SHP77 treated with DMSO at 0.1 percent for 48 hours (cell line): ENCODE measurements at regions not wholly inside any gene's neighbourhood (a gene's known extent, or its start where the extent isn't known, plus 50 kb on each side); places are given as distances from the start of the nearest gene placed in this dataset.
"Not testable (repeated sequence)": the region's sequence is repeated elsewhere in the genome, so short reads cannot be mapped to it uniquely, and the experiment has no call there.

Experiments used
- DNase-seq: peaks from one replicate; lab custom pipeline; 2025; lab: John Stamatoyannopoulos, UW

DNA sequence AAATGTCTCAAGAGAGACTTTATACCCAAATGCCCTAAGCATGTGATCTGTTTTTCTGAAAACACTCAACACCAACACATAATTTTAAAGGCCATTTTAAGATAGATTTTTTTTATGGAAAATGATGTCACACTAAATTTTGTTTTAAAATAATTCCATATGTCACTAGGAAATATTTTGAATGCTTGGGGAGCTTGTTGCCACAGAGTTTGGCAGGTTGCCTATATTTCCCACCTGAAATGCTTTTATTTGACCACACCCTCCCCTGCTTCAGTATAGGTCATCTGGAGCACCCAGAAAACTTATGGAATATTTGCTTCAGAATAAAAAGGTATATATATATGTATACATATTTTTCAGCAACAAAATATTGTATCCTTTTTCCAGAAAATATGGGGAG, 180.0 kb upstream of the ANK3 start:
- DNase-seq: no peak

DNA sequence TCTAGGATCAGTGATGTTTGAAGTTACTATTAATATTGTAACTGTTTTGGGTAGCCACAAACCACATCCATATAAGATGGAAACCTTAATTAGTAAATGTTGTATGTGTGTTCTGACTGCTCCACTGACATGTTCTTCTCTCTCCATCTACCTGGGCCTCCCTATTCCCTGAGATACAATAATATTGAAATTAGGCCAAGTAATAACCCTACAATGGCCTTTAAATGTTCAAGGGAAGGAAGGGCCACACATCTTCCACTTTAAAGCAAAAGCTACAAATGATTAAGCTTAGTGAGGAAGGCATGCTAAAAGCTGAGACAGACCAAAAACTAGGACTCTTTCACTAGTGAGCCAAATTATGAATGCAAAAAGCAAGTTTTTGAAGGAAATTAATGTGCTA, 176.4 kb upstream of the ANK3 start:
- no peak for DNase-seq

DNA sequence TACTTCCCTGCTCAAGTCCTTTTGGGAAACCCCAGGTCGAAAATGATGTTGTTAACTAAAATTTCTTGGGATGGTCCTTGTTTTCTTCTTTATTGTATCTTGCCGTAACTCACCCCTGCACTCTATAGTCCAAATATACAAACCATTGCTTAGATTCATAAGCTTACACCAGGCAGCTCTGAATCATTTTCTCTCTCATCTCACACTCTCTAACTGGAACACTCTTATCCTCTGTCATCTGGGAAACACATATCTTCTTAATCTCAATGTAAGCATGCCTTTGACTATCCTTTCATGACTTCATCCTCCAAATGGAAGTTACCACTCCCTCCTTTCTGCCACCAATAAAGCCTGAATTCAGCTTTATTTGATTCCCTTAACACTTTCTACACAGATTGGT, 175.8 kb upstream of the ANK3 start:
- DNase-seq: no peak

DNA sequence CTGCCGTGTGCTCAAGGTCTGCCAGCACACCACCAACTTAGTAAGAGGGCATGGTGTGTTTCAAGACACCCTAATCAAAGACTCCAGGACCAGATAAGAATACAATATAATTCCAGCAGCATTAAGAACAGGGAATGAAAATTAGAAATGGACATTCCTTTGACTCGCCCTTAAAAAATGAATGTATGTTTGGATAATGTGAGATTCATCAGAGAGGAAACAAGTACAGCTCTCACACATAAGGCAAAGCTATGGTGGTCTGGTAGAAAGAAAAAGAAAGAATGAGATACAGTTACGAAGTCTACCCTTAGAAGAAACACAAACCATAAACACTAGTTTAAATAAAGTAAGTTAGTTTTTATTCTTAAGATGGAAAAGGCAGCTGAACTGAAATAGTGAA, 174.8 kb upstream of the ANK3 start:
- no peak for DNase-seq

DNA sequence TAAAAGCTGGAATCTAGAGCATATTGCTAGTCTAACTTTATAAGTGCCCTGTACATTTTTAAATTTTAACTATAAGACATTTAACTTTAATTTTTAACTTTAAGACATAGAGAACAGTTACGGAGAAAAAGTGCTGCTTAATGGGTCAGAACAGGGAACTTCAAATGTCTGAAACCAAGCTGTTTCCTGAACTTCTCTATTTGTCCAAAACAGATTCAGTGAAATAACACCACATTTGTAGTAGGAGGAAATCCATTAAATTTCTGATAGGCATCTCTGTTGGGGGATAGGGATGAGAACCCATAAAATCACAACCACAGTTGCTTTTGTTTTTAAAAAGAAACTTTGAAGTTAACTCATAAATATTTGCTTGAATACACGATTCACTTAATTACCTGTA, 170.8 kb upstream of the ANK3 start:
- no peak for DNase-seq

DNA sequence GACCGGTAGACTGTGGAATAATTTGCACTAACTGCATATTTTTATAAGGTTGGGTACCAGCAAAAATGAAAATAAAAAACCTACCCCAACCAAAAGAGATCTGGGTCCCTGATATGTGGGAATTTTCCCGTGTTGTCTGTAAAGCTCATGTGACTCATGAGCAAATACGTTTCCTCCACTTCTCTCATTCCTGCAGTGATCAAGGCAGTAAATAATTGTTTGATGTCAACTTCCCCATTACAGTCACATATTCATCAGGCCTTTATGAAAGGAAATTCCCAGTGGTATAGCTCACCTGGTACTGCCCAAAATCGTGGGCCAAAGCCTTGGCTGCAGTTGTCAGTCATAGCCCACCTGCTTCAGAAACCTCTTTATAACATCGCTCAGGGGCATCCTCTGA, 166.0 kb upstream of the ANK3 start:
- DNase-seq: no peak

DNA sequence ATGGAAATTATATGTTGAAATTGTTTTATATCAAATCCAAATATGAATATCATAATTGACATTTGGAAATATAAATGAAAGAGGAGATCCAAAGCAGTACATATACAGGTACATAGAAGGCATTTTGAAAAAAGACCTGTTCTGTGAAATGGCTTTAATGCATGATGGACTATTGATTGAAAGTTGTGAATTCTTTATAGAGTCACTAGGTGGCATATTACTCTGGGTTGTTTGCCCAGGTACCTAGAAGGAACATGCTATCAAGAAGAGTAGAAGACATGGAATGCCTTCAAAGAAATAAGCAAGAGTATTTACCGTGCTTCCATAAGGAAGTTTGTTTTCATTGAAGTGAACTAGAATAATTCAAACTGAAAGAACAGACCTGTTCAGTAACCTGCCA, 160.0 kb upstream of the ANK3 start:
- no peak for DNase-seq

DNA sequence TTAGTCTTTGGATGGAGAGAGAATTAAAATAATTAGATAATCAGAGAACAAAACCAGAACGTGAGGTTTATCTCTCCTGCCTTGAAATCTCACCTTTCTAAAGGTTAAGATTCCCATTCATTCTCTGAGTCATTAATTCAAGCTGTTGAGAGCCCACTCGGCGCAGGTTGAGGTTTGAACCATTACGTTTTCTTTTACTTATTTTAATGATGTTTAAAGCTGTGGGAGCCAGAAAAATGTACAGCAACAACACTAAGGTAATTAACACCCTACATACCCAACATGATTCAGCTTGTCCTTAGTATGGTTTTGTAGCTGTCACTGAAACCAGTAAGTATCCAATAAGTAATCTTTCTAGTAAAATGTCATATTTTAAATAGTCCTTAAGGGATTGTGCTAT, 153.0 kb upstream of the ANK3 start:
- DNase-seq: no peak

DNA sequence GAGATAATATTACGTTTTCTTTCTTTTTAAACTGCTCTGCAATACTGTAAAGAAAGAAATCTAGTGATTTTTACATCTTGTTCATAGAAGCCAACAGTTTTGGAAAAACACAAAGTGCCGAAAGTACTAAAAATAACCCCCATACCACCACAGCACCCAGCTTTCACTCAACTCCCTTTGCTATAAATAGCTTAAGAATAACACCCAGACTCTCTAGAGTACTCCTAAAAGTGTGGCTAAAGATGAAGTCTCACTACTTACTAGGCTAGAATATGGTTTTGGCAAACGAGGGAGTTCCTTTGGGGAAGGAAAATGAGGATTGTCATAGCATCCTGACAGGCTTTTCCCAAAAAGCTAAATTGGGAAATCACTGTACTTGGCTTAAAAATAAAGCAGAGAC, 151.8 kb upstream of the ANK3 start:
- DNase-seq: no peak

DNA sequence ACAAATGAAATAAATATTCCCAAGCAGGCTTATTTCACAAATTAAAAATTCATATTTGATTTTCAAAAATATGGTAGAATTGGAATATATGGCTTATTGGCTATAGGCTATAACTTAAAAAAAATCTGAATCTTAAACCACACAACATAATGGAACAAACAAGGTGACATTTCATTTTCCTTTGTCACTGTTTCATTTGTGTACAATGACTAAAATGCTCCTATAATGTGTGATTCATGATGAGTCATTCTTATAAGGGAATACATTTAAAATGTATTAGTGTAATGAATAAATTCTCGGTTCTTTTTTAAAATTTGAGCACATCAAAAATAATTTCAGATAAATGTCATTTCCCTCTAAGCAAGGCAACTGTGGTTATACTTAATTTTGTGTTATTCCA, 148.0 kb upstream of the ANK3 start:
- no peak for DNase-seq

DNA sequence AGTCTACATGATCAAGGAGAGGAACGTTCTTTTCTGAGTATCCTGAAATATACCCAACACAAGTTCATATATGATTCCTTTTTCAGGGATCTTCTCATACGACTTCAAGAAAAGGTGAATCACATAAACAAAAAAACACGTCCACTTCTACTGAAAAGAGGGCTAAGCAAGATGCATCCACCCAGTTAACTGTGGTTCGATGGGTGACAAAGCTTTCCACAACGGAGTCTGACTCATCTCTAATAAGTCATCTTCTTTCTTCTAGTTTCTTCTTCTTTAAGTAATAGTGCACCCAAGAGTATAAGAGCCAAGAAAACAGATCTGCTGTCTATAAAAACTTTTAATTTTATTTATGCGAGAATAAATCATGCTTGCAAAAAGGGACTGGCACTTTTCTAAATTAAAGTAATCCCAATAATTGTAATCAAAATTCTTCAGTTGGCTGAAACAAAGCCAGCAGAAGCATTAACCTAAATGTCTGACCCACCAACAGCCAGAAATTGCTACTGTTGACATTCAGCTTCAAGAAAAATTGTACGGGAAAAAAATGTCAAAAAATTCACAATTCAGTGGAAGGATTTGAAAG, 146.9 kb upstream of the ANK3 start:
- no peak for DNase-seq

DNA sequence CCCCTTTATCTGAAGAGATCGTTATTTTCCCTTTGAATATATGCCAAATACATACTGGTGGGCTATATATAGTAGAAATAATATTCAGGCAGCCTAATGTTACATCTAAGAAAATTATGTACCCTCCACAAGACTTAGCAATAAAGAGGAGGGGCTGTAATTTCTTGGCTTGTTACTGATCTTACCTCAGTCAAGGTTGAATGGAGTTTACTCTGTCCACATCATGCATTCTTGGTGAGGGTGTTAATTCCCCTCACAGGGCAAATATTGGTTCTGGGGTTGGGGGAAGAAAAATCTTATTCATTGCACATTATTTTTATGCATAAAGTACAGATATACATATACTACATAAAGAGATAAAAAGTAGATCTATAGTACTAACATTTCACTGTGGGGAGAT, 145.8 kb upstream of the ANK3 start:
- DNase-seq: no peak

DNA sequence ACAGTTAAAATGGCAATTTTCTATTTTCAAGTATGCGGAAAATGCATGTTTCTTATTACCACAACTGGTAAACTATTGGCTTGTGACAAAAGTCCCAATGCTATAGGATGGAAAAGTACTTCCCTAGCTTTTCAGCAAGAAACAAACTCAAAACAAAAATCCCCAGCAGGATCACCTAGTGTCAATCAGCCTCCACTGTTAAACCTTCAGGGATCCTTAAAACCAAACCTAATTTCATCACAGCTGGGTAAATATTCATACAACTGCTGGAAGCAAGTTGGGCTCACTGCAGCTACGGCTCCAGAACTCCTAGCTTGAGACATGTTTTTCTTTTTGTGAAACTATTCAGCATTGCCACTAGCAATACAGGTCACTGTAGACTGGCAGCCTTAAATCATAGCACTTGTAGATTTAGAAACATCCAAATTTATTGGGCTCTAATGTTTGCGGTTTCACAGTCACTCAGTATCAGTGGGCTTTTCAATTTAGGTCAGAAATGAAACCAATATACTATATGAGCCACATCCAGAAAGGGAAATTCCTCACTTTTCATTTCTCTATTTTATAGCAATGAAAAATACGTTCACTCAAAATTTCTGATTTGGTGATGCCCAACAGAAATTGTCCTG, 145.2 kb upstream of the ANK3 start:
- DNase-seq: no peak

DNA sequence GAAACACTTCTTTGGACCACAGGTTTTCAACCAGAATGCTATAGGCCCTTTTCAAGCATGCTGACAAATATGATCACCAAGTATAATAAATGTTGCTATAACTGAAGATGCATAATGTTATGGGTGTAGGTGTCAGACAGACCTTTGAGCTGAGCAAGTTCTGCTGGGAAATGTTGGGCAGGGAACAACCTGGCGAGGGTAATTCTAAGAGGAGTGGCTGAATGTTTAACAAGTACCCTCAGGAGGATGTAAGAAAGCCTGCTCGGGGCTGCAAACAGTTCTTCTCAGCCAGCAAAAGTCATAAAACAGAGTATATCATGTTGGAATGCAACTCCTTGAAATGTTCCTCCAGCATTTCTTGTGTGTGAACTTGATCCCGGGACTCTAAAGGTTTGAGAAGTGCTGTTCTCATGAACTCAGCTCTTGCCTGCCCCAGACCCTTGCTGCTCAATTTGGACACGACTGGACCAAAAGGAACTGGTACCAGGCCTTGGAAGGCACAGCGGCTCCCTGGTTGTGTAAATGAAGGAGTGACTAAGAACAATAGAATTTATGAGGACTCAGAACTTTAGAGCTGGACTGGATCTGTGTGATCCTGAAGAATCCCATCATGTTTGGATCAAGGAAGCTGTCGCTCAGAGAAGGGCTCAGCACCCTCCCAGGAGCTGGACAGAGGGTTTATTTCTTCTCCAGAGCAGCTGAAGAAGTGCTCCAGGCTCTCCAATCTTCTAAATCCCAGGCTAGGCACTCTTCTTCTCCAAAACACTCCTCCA, 143.2 kb upstream of the ANK3 start:
- DNase-seq: no peak

DNA sequence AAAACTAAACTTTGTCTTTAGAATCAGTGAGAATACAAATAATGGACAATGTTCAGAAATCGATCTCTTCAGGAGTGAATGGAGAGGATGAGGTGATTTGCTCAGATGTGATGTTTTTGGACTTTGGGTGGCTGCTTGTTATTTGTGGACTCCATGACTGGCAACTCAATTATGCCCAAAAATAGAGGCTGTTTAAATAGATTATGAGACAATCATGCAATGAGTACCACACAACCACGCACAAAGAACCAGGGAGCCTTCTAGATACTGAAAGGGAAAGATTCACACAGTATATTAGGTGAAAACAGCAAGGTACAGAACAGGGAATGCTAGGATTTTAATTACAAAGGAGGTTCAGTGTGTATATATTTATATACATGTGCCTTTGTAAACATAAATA, 141.3 kb upstream of the ANK3 start:
- no peak for DNase-seq

DNA sequence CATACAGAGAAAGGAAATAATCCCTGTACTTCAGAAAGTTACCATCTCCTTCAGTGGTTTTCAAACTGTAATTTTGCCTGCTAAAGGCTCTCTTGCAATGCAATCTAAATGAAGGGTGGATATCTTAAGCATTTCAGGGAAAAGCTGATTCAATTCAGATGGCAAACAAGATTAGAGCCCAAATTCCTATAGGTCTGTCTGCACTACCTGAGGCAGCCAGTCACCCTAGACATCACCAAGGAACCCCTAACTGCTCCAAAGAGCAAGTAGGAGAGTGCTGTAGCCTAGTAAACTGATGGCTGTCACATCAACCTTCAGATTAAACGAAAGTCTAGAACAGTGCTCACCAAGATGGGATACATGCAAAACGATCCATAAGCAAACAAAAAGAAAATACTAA, 138.0 kb upstream of the ANK3 start:
- DNase-seq: no peak

DNA sequence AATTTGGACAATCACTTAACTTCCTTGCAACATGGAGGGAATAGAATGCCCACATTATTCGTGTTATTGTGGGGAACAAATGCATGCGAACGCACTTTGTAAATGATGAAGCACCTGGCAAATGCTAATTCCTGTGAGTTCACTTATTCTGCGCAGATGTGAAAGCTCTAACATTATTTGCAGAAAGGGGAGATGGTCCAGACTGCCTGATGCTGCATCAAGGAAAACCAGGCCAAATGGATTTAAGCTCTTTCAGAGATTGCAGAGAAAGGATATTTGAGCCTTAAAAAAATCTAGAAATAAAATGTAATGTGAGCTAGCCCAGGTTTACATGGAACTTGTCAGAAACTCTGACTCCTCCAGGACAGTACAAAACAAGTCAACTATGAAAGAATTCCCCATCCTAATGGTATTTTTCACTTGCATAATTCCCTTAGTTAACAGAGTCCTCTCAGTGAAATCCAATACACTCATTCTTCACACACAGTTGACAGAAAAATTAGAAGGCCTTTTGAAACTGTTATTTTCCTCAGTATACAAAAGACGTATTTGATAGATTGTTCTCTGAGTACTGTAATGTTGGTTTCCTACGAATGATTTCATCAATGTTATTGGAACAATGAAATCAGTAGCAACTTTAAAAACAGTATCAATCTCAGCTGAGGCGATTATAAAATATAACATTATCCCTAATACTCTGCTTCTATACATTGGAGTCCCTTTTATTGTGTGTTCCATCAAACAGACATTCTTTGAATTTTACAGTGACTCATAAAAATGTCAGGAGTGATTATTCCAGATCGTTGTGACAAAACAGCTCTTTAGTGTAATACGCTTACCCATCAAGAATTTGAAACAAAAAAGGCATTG, 136.3 kb upstream of the ANK3 start:
- DNase-seq: no peak

DNA sequence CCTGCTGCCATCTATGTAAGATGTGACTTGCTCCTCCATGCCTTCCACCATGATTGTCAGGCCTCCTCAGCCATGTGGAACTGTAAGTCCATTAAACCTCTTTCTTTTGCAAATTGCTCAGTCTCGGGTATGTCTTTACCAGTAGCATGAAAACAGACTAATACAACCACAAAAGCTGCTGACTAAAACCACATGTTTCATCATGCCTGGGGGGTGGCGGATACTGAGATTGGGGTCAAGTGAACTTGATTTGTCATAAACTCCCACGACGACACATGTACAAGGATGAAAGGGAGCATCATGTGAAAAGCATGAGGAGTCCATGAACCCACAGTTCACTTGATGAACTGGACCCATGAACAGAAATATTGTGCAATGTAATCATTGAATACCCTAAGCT, 134.9 kb upstream of the ANK3 start:
- no peak for DNase-seq

DNA sequence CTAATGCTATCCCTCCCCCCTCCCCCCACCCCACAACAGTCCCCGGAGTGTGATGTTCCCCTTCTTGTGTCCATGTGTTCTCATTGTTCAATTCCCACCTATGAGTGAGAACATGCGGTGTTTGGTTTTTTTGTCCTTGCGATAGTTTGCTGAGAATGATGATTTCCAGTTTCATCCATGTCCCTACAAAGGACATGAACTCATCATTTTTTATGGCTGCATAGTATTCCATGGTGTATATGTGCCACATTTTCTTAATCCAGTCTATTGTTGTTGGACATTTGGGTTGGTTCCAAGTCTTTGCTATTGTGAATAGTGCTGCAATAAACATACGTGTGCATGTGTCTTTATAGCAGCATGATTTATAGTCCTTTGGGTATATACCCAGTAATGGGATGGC, 133.7 kb upstream of the ANK3 start:
- not testable (repeated sequence) for DNase-seq

DNA sequence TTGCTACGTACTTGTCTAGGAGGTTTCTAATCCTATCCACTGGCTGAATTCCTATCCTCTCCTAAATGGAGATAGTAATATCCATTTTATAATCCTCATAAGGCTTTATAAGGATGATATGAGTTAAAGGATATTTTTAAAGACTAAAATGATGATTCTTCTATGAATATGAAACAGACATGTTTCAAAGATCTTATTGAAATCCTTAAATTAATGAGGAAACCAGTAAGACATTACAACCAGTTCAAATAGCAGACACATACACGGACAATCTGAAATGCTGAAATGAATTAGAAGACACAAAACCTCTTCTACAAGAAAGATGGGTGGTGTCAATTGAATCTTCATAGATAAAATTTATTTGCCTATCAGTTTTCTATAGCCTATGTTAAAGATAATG, 132.9 kb upstream of the ANK3 start:
- no peak for DNase-seq

DNA sequence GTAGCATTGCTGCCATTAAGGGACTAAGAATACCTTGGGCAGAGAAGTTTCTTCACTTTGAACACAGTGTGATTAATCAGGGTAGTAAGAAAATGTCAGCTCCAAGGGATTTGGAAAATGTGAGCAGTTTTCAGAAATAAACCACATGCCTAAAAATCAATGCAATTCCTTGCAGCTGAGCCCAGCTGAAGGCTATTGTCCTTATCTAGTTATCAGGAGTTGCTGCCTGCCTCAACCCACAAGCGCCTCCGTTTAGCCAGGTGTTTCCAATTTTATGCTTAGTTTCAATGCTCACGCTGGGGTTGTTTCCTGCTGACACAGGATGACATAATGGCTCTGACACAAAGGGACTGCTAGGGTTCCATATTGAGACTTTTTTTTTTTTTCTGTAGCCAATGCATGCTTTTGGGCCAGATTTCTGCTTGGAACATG, 132.3 kb upstream of the ANK3 start:
- no peak for DNase-seq

DNA sequence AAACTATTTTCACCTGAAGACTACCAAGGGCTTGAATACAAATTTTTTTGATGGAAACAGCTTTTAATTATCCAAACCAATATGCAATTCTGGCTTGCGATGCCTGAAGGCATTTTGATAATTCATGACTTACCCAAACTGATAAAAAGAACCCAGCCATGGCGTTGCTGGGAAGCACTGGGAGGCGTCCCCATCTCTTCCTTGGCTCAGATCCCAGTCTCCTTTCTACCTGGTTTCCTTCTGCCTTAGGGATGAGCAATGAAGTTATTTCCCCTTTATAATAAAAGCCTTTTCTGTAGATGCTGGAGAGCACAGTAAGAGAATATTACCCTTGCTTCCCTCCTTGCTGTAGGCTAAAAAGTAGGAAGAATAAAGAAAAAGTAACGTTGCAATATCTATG, 129.1 kb upstream of the ANK3 start:
- DNase-seq: no peak

DNA sequence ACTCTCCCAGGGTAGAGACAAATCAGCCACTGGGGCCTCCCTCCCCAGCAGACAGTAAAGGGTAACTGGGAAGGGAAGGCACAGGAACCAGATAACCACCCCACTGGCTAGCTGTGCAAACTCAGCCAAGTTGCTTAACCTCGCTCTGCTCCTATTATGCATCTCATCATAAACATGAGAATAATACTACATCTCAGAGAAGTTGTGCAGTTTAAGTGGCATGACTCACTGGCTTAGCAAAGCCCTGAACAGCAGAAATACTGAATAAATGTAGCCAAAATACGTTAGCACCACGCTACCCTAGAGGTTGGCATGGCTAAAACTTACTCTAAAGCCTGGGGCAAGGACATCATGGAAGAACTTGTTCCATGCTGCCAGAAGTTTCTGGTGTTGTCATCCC, 128.1 kb upstream of the ANK3 start:
- DNase-seq: no peak
